NCI-H82 treated with DMSO at 0.1 percent for 48 hours (cell line): ENCODE measurements at regions not wholly inside any gene's neighbourhood (a gene's known extent, or its start where the extent isn't known, plus 50 kb on each side); places are given as distances from the start of the nearest gene placed in this dataset.

Experiments
- DNase-seq: peaks from one replicate; lab custom pipeline; 2025; ENCODE audit not compliant: unreplicated experiment; lab: John Stamatoyannopoulos, UW

GRCh38 chr1:10896673-10897072 lies 100.2 kb upstream of the CASZ1 start:
- no peak for DNase-seq

GRCh38 chr1:10897321-10897980 lies 101.0 kb upstream of the CASZ1 start:
- DNase-seq = no peak

GRCh38 chr1:10897981-10898728 lies 101.7 kb upstream of the CASZ1 start:
- no peak for DNase-seq

GRCh38 chr1:10898921-10899320 lies 102.5 kb upstream of the CASZ1 start:
- no peak for DNase-seq

- DNase-seq = no peak
These were observed 103.2 kb upstream of the CASZ1 start for GRCh38 chr1:10899490-10900250.

- DNase-seq = peak; percentile 39
These were observed 103.8 kb upstream of the CASZ1 start for GRCh38 chr1:10900251-10900651.

GRCh38 chr1:10900691-10901090 lies 104.2 kb upstream of the CASZ1 start:
- no peak for DNase-seq

- no peak for DNase-seq
These were observed 104.8 kb upstream of the CASZ1 start for GRCh38 chr1:10901091-10901890.

GRCh38 chr1:10901891-10902805 lies 105.7 kb upstream of the CASZ1 start:
- no peak for DNase-seq

GRCh38 chr1:10903421-10903820 lies 107.0 kb upstream of the CASZ1 start:
- DNase-seq = no peak

- no peak for DNase-seq
These were observed 107.4 kb upstream of the CASZ1 start for GRCh38 chr1:10903821-10904220.

GRCh38 chr1:10904396-10905358 lies 107.8 kb upstream of the TARDBP start:
- no peak for DNase-seq

- no peak for DNase-seq
These were observed 106.4 kb upstream of the TARDBP start for GRCh38 chr1:10905841-10906655.

GRCh38 chr1:10906866-10907519 lies 105.5 kb upstream of the TARDBP start:
- no peak for DNase-seq

- no peak for DNase-seq
These were observed 104.2 kb upstream of the TARDBP start for GRCh38 chr1:10908266-10908665.

GRCh38 chr1:10909697-10910680 lies 102.5 kb upstream of the TARDBP start:
- DNase-seq = peak; percentile 37
